Stimulated activated CD4-positive, alpha-beta T cell treated with anti-CD3 and anti-CD28 coated beads, TNF-alpha, amount 100 ng/mL, for 24 hours (primary cell): ENCODE measurements at regions not wholly inside any gene's neighbourhood (a gene's known extent, or its start where the extent isn't known, plus 50 kb on each side); places are given as distances from the start of the nearest gene placed in this dataset.

Experiments
- DNase-seq, 3 experiments: peaks; one replicate each; pipeline ENCODE4 v3.0.0-alpha.2; 2020; ENCODE audit warnings: low read depth in 3 of 3

GRCh38 chr11:110027627-110028371, 65.4 kb upstream of the ZC3H12C start:
- DNase-seq = no peak

GRCh38 chr11:110028921-110029320, 64.3 kb upstream of the ZC3H12C start:
- no peak for DNase-seq

GRCh38 chr11:110029714-110030113, 63.5 kb upstream of the ZC3H12C start:
- no peak for DNase-seq

- DNase-seq = no peak
Measured at GRCh38 chr11:110031171-110031570, 62.0 kb upstream of the ZC3H12C start.

- DNase-seq = no peak
Measured at GRCh38 chr11:110032259-110032658, 60.9 kb upstream of the ZC3H12C start.

GRCh38 chr11:110032957-110033570, 60.1 kb upstream of the ZC3H12C start:
- no peak for DNase-seq

GRCh38 chr11:110034806-110035205, 58.4 kb upstream of the ZC3H12C start:
- no peak for DNase-seq

- DNase-seq = no peak
Measured at GRCh38 chr11:110035357-110035756, 57.8 kb upstream of the ZC3H12C start.

GRCh38 chr11:110038201-110038600, 55.0 kb upstream of the ZC3H12C start:
- no peak for DNase-seq
